GM18498 (cell line): ENCODE measurements at regions not wholly inside any gene's neighbourhood (a gene's known extent, or its start where the extent isn't known, plus 50 kb on each side); places are given as distances from the start of the nearest gene placed in this dataset.
"Not testable (repeated sequence)": the region's sequence is repeated elsewhere in the genome, so short reads cannot be mapped to it uniquely, and the experiment has no call there.

Experiments
- ATAC-seq: cut with Tn5 transposase; IDR thresholded peaks from one replicate; pipeline ENCODE4 v1.9.1; 2021; ENCODE audit warnings: mild to moderate bottlenecking, moderate library complexity; ENCODE audit not compliant: unreplicated experiment

- ATAC-seq = no peak
Measured at GRCh38 chr18:43793910-43794309, 516.6 kb upstream of the SYT4 start.

GRCh38 chr18:43794363-43794762, 517.1 kb upstream of the SYT4 start:
- ATAC-seq = no peak

GRCh38 chr18:43797347-43797746, 520.1 kb upstream of the SYT4 start:
- no peak for ATAC-seq

- no peak for ATAC-seq
Measured at GRCh38 chr18:43800584-43800983, 523.3 kb upstream of the SYT4 start.

- no peak for ATAC-seq
Measured at GRCh38 chr18:43805646-43806194, 528.4 kb upstream of the SYT4 start.

- ATAC-seq = no peak
Measured at GRCh38 chr18:43812627-43813026, 535.3 kb upstream of the SYT4 start.

- no peak for ATAC-seq
Measured at GRCh38 chr18:43819397-43819796, 542.1 kb upstream of the SYT4 start.

GRCh38 chr18:43819873-43820272, 542.6 kb upstream of the SYT4 start:
- ATAC-seq = no peak

- no peak for ATAC-seq
Measured at GRCh38 chr18:43825768-43826167, 548.5 kb upstream of the SYT4 start.

- no peak for ATAC-seq
Measured at GRCh38 chr18:43826215-43826614, 548.9 kb upstream of the SYT4 start.

GRCh38 chr18:43827311-43827710, 550.0 kb upstream of the SYT4 start:
- ATAC-seq = no peak

- no peak for ATAC-seq
Measured at GRCh38 chr18:43830303-43830702, 553.0 kb upstream of the SYT4 start.

GRCh38 chr18:43830947-43831346, 553.7 kb upstream of the SYT4 start:
- no peak for ATAC-seq

- ATAC-seq = no peak
Measured at GRCh38 chr18:43846299-43846698, 569.0 kb upstream of the SYT4 start.

- ATAC-seq = no peak
Measured at GRCh38 chr18:43847164-43848091, 570.1 kb upstream of the SYT4 start.

GRCh38 chr18:43849831-43850230, 572.5 kb upstream of the SYT4 start:
- not testable (repeated sequence) for ATAC-seq

GRCh38 chr18:43855376-43855775, 578.1 kb upstream of the SYT4 start:
- no peak for ATAC-seq

- no peak for ATAC-seq
Measured at GRCh38 chr18:43863180-43863579, 585.9 kb upstream of the SYT4 start.

GRCh38 chr18:43866696-43867095, 589.4 kb upstream of the SYT4 start:
- no peak for ATAC-seq

- no peak for ATAC-seq
Measured at GRCh38 chr18:43868497-43868995, 591.3 kb upstream of the SYT4 start.

GRCh38 chr18:43869451-43870008, 592.2 kb upstream of the SYT4 start:
- no peak for ATAC-seq

- ATAC-seq = no peak
Measured at GRCh38 chr18:43870626-43871025, 593.3 kb upstream of the SYT4 start.
